Heart left ventricle (tissue), 16 donors: ENCODE measurements at regions not wholly inside any gene's neighbourhood (a gene's known extent, or its start where the extent isn't known, plus 50 kb on each side); places are given as distances from the start of the nearest gene placed in this dataset.

Experiments
- ATAC-seq, 4 donors: fragments of 200-7000 bp; cut with Tn5 transposase; one replicate each; pipeline ENCODE4 v1.9.1; 2020 to 2022; ENCODE audit warnings: moderate library complexity in 4 of 4, mild to moderate bottlenecking in 3 of 4, moderate number of reproducible peaks in 1 of 4
- DNase-seq, 5 donors: peaks; one replicate each; pipeline ENCODE4 v3.0.0-alpha.2; 2020
- H3K27ac ChIP-seq, 12 donors: fragments of 200-600 bp; sonication (generic) in 4 of 12; one replicate each; pipeline versions ENCODE4 v1.5.0 to v1.8.0; 2016 to 2022; ENCODE audit warnings: mild to moderate bottlenecking in 2 of 12
- H3K27me3 ChIP-seq, 9 donors: fragments of 200-600 bp; sonication (generic) in 2 of 9; one replicate each; pipeline versions ENCODE4 v1.5.1 to v1.8.0; 2016 to 2022; ENCODE audit warnings: mild to moderate bottlenecking in 3 of 9
- H3K36me3 ChIP-seq, 9 donors: fragments of 200-600 bp; sonication (generic) in 2 of 9; one replicate each; pipeline versions ENCODE4 v1.5.0 to v1.8.0; 2018 to 2022; ENCODE audit warnings: mild to moderate bottlenecking in 2 of 9
- H3K4me1 ChIP-seq, 12 donors: fragments of 200-600 bp; sonication (generic) in 4 of 12; one replicate each; pipeline versions ENCODE4 v1.5.0 to v1.8.0; 2016 to 2022; ENCODE audit warnings: mild to moderate bottlenecking in 3 of 12
- H3K4me3 ChIP-seq, 12 donors: fragments of 200-600 bp; sonication (generic) in 4 of 12; one replicate each; pipeline versions ENCODE4 v1.5.0 to v1.8.0; 2017 to 2022; ENCODE audit warnings: mild to moderate bottlenecking in 9 of 12, moderate library complexity in 4 of 12
- H3K9me3 ChIP-seq, 12 donors: fragments of 200-600 bp; sonication (generic) in 4 of 12; one replicate each; pipeline versions ENCODE4 v1.5.0 to v1.8.0; 2016 to 2022; ENCODE audit warnings: mild to moderate bottlenecking in 1 of 12
- CTCF ChIP-seq, 12 donors: fragments of 200-600 bp; sonication (generic) in 4 of 12; IDR thresholded peaks; one replicate each; pipeline versions ENCODE4 v1.5.0 to v1.8.0; 2018 to 2022; ENCODE audit warnings: antibody characterized with exemption in 12 of 12, mild to moderate bottlenecking in 5 of 12
- POLR2A ChIP-seq, 2 donors: fragments of 450-650 bp; IDR thresholded peaks; one replicate each; pipeline ENCODE4 v1.6.1; 2017; ENCODE audit warnings: antibody characterized with exemption in 2 of 2, mild to moderate bottlenecking in 2 of 2, moderate library complexity in 2 of 2
- WGBS, 4 donors: extraction: QIAGEN DNeasy Blood & Tissue Kit in 2 of 4; methylation state at CpG; one replicate each; pipeline versions ENCODE4 v1.1.5 to v1.1.7; 2013 to 2018; 5-methylcytosine and 5-hydroxymethylcytosine counted together
- intact Hi-C, 10 donors: fragments of 100-400 bp; cut with DNase I; formaldehyde crosslinking; loops; one replicate each; pipeline versions ENCODE4 v1.11.1 to v1.14.2; 2022
- donor health status: ischemic (EF 13 %, LVEDD 7.1; RV severe dilation, severe dysfunction).
- donor health status: healthy with polysubstance abuse.
- donor health status: DM: no; HTN: yes; CAD: no.
- donor health status: DM: no; HTN: no; CAD: no.
- donor health status: ischemic (EF 25% LVEDD 6.9; RV normal size, moderate dysfunction).
- donor health status: ischemic (EF 25% LVEDD 5.7; RV mildly dilated, moderate dysfunction).
- donor health status: healthy.
- donor health status: DM: yes; HTN: yes; CAD: no.
- donor health status: ischemic (EF 35%, LVEDD 5.7; RV mildly dilated, moderate dysfunction).
- donor health status: nonischemic (EF 11% LVEDD 7.7; RV severe dilation, severe dysfunction).
- donor health status: DM: yes; HTN: yes; CAD: no.
- donor health status: PGD.
- donor health status: ischemic (EF 29% LVEDD 5.4; RV normal size, mild dysfunction).
- donor health status: nonischemic (EF 23%, LVEDD 6.1; RV moderate dilation, normal function).

- H3K27ac ChIP-seq = no peak overlapping the region
- no peak for TF ChIP-seq CTCF (IDR thresholded peaks at IDR 0.05)
- no peak for TF ChIP-seq POLR2A (IDR thresholded peaks at IDR 0.05)
- ATAC-seq (no peak), DNase-seq (no peak)
- no peaks in the 10 kb centered on the region for H3K9me3 ChIP-seq
- H3K4me1 ChIP-seq = no peaks in the 10 kb centered on the region
- no peaks in the 10 kb centered on the region for H3K36me3 ChIP-seq
- intact Hi-C loops = no loop called here
- no peaks in the 10 kb centered on the region for H3K27me3 ChIP-seq
- no peak overlapping the region for H3K4me3 ChIP-seq
- 60 to 67% (median 66%) methylated on average over 2 of the region's 2 CpGs for WGBS, 4 donors
Observed at GRCh38 chr5:18802336-18802735, 1168.1 kb downstream of the TAF11L14 start.

GRCh38 chr5:18805376-18805775, 1171.1 kb downstream of the TAF11L14 start:
- TF ChIP-seq POLR2A (IDR thresholded peaks at IDR 0.05) (no peak), CTCF (IDR thresholded peaks at IDR 0.05) (no peak)
- ATAC-seq = no peak
- H3K9me3 ChIP-seq = no peaks in the 10 kb centered on the region
- no peaks in the 10 kb centered on the region for H3K27me3 ChIP-seq
- no peaks in the 10 kb centered on the region for H3K36me3 ChIP-seq
- H3K4me1 ChIP-seq = no peaks in the 10 kb centered on the region
- intact Hi-C loops = no loop called here
- no peak for DNase-seq
- WGBS, 4 donors = 63 to 73% (median 69%) methylated on average over 2 of the region's 2 CpGs
- no peak overlapping the region for H3K27ac ChIP-seq
- no peak overlapping the region for H3K4me3 ChIP-seq

GRCh38 chr5:18807256-18808149, 1173.2 kb downstream of the TAF11L14 start:
- ATAC-seq (no peak), DNase-seq (no peak)
- 78 to 87% (median 82%) methylated on average over 10 of the region's 10 CpGs for WGBS, 4 donors
- Histone ChIP-seq H3K36me3 (no peaks in the 10 kb centered on the region), H3K9me3 (no peaks in the 10 kb centered on the region), H3K4me1 (no peaks in the 10 kb centered on the region), H3K27me3 (no peaks in the 10 kb centered on the region), H3K4me3 (no peak overlapping the region), H3K27ac (no peak overlapping the region)
- no peak for TF ChIP-seq CTCF (IDR thresholded peaks at IDR 0.05)
- TF ChIP-seq POLR2A (IDR thresholded peaks at IDR 0.05) = no peak
- intact Hi-C loops = no loop called here

- intact Hi-C loops = no loop called here
- WGBS, 4 donors = 43 to 55% (median 49%) methylated on average over 4 of the region's 4 CpGs
- no peaks in the 10 kb centered on the region for H3K9me3 ChIP-seq
- H3K36me3 ChIP-seq = no peaks in the 10 kb centered on the region
- H3K27me3 ChIP-seq = no peaks in the 10 kb centered on the region
- DNase-seq (no peak), ATAC-seq (no peak)
- H3K4me3 ChIP-seq = no peak overlapping the region
- no peak overlapping the region for H3K27ac ChIP-seq
- no peaks in the 10 kb centered on the region for H3K4me1 ChIP-seq
- TF ChIP-seq CTCF (IDR thresholded peaks at IDR 0.05) = no peak
- TF ChIP-seq POLR2A (IDR thresholded peaks at IDR 0.05) = no peak
Observed at GRCh38 chr5:18811661-18812060, 1176.3 kb downstream of the CDH18 start.
